WTC11 (cell line): ENCODE measurements at regions not wholly inside any gene's neighbourhood (a gene's known extent, or its start where the extent isn't known, plus 50 kb on each side); places are given as distances from the start of the nearest gene placed in this dataset.
A peak's percentile ranks its signal among the peaks of the same experiment; 100 is the strongest.
"Not testable (repeated sequence)": the region's sequence is repeated elsewhere in the genome, so short reads cannot be mapped to it uniquely, and the experiment has no call there.

ENCODE experiments used
- ATAC-seq: fragments of 200-7000 bp; cut with Tn5 transposase; 2 replicates; pipeline ENCODE4 v1.10.0; 2021; ENCODE audit warnings: mild to moderate bottlenecking, moderate library complexity
- CTCF ChIA-PET: fragments of 300-600 bp; sonication (Branson Sonifier 250); formaldehyde crosslinking; loops from one replicate; lab custom pipeline; 2021; ENCODE audit warnings: antibody characterized with exemption; lab: Charles Lee
- POLR2A ChIA-PET: fragments of 350-600 bp; sonication (Branson Sonifier 250); formaldehyde crosslinking; loops from one replicate; lab custom pipeline; 2021; ENCODE audit warnings: antibody characterized with exemption; lab: Charles Lee
- DNase-seq: peaks from one replicate; pipeline ENCODE4 v3.0.0; 2021; ENCODE audit warnings: low spot score
- H3K27ac Mint-ChIP-seq: 2 replicates; pipeline ENCODE4 v1.8.0; 2021; ENCODE audit warnings: mixed read lengths
- H3K27me3 Mint-ChIP-seq: 2 replicates; pipeline ENCODE4 v1.8.0; 2021; ENCODE audit warnings: low read depth, mild to moderate bottlenecking, moderate library complexity, mixed read lengths
- H3K36me3 Mint-ChIP-seq: 2 replicates; pipeline ENCODE4 v1.8.0; 2021; ENCODE audit warnings: mixed read lengths
- H3K4me1 Mint-ChIP-seq: 2 replicates; pipeline ENCODE4 v1.8.0; 2022; ENCODE audit warnings: mixed read lengths
- H3K4me3 Mint-ChIP-seq: 2 replicates; pipeline ENCODE4 v1.8.0; 2021; ENCODE audit warnings: mild to moderate bottlenecking, moderate library complexity, mixed read lengths
- H3K9me3 Mint-ChIP-seq: 2 replicates; pipeline ENCODE4 v1.8.0; 2021; ENCODE audit warnings: mixed read lengths
- CBFB ChIP-seq: sonication (generic); formaldehyde crosslinking; IDR thresholded peaks from 2 replicates; pipeline ENCODE4 v1.8.1; 2022; ENCODE audit warnings: mild to moderate bottlenecking, low read depth, missing genetic modification reagents
- FOXJ3 ChIP-seq: sonication (generic); formaldehyde crosslinking; IDR thresholded peaks from 2 replicates; pipeline ENCODE4 v1.9.0; 2021; ENCODE audit warnings: missing genetic modification reagents, mild to moderate bottlenecking, borderline replicate concordance
- FOXK1 ChIP-seq: sonication (generic); formaldehyde crosslinking; IDR thresholded peaks from 2 replicates; pipeline ENCODE4 v1.8.0; 2022; ENCODE audit warnings: mild to moderate bottlenecking, moderate library complexity, missing genetic modification reagents
- FOXP1 ChIP-seq: sonication (generic); formaldehyde crosslinking; IDR thresholded peaks from 2 replicates; pipeline ENCODE4 v1.8.0; 2022; ENCODE audit warnings: missing genetic modification reagents, mild to moderate bottlenecking, moderate library complexity, borderline replicate concordance
- HMGXB4 ChIP-seq: sonication (generic); formaldehyde crosslinking; IDR thresholded peaks from 2 replicates; pipeline ENCODE4 v1.8.1; 2023; ENCODE audit warnings: mild to moderate bottlenecking, moderate library complexity, missing genetic modification reagents
- IRF1 ChIP-seq: sonication (generic); formaldehyde crosslinking; IDR thresholded peaks from 2 replicates; pipeline ENCODE4 v1.8.0; 2023; ENCODE audit warnings: missing genetic modification reagents
- NFATC4 ChIP-seq: fragments of 250-450 bp; sonication (Bioruptor Pico); IDR thresholded peaks from 2 replicates; pipeline ENCODE4 v1.9.0; 2021; ENCODE audit warnings: mild to moderate bottlenecking
- NR1H2 ChIP-seq: sonication (generic); formaldehyde crosslinking; IDR thresholded peaks from 2 replicates; pipeline ENCODE4 v1.9.0; 2021; ENCODE audit warnings: mild to moderate bottlenecking, moderate library complexity, missing genetic modification reagents
- NR2C2 ChIP-seq: sonication (generic); formaldehyde crosslinking; IDR thresholded peaks from 2 replicates; pipeline ENCODE4 v1.8.0; 2022; ENCODE audit warnings: mild to moderate bottlenecking, missing genetic modification reagents
- NR3C1 ChIP-seq: sonication (generic); formaldehyde crosslinking; conservative IDR thresholded peaks from 2 replicates; pipeline ENCODE4 v1.8.1; 2023; ENCODE audit warnings: low read depth, mild to moderate bottlenecking, missing genetic modification reagents
- PRRX2 ChIP-seq: fragments of 250-450 bp; sonication (Bioruptor Pico); IDR thresholded peaks from 2 replicates; pipeline ENCODE4 v1.8.0; 2021; ENCODE audit warnings: mild to moderate bottlenecking
- RELA ChIP-seq: sonication (generic); formaldehyde crosslinking; IDR thresholded peaks from 2 replicates; pipeline ENCODE4 v1.8.1; 2022; ENCODE audit warnings: missing genetic modification reagents, mild to moderate bottlenecking, borderline replicate concordance
- SMAD3 ChIP-seq: sonication (generic); formaldehyde crosslinking; IDR thresholded peaks from 2 replicates; pipeline ENCODE4 v1.8.0; 2022; ENCODE audit warnings: missing genetic modification reagents, mild to moderate bottlenecking, borderline replicate concordance
- SOX15 ChIP-seq: fragments of 250-450 bp; sonication (Bioruptor Pico); IDR thresholded peaks from 2 replicates; pipeline ENCODE4 v1.9.0; 2021; ENCODE audit warnings: mild to moderate bottlenecking
- TEAD4 ChIP-seq: sonication (generic); formaldehyde crosslinking; IDR thresholded peaks from 2 replicates; pipeline ENCODE4 v1.8.0; 2022; ENCODE audit warnings: mild to moderate bottlenecking, missing genetic modification reagents
- ZNF219 ChIP-seq: sonication (generic); formaldehyde crosslinking; IDR thresholded peaks from 2 replicates; pipeline ENCODE4 v1.8.0; 2023; ENCODE audit warnings: missing genetic modification reagents, mild to moderate bottlenecking, borderline replicate concordance
- ZNF232 ChIP-seq: sonication (generic); formaldehyde crosslinking; IDR thresholded peaks from 2 replicates; pipeline ENCODE4 v1.8.0; 2022; ENCODE audit warnings: mild to moderate bottlenecking, missing genetic modification reagents
- TF ChIP-seq, protein P1 (sequence below): sonication (generic); formaldehyde crosslinking; IDR thresholded peaks from 2 replicates; pipeline ENCODE4 v1.8.0; 2022; ENCODE audit warnings: missing genetic modification reagents
- TF ChIP-seq, protein P2 (sequence below): sonication (generic); formaldehyde crosslinking; IDR thresholded peaks from 2 replicates; pipeline ENCODE4 v1.8.1; 2022; ENCODE audit warnings: low read depth, mild to moderate bottlenecking, moderate library complexity, missing genetic modification reagents, borderline replicate concordance

DNA sequence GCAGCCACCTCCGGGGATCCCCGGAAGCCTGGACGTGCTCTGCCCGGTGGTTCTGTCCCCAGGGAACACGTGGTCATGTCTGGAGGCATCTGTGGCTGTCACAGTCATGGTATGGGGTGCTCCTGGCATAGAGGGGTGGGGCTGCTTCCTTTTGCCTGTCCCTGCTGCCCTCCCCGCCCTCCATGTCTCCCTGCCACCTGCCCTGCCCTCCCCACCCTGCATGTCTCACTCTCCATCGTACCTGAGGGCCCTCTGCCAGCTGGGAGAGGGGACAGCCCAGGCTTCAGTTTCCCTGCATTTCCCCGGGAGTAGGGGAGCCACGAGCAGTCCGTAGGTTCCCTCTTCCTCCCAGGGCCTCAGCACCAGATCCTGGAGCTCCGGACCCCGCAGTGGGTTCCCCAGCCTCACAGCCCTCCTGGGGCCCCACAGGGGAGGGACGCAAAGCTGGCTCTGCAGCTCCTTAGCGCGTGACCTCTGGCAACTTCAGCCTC is 90.0 kb upstream of the CTDP1 start:
- ChIA-PET POLR2A (interaction anchor here (0.7 kb wide), 1 partner anchor 117 kb away, joined by 5 read pairs; no protein-coding TSS in a partner anchor), CTCF (interaction anchor here (0.5 to 0.6 kb wide), 2 partner anchors 38 to 70 kb away, joined by 3 to 5 read pairs; no protein-coding TSS in a partner anchor)
- Mint-ChIP-seq H3K9me3 (peaks cover 9% of the 10 kb centered on the region), H3K4me3 (no peak overlapping the region)
- TF ChIP-seq HMGXB4 (CRISPR knock-in tag) (no peak), CBFB (CRISPR knock-in tag) (no peak)
- TF ChIP-seq, all 79 proteins: peak for 0
- Mint-ChIP-seq H3K27ac (no peak overlapping the region), H3K36me3 (no peaks in the 10 kb centered on the region), H3K4me1 (peaks cover 10% of the 10 kb centered on the region), H3K27me3 (peaks cover 6% of the 10 kb centered on the region)
- ATAC-seq: no peak
- peak; percentile 7 for DNase-seq

DNA sequence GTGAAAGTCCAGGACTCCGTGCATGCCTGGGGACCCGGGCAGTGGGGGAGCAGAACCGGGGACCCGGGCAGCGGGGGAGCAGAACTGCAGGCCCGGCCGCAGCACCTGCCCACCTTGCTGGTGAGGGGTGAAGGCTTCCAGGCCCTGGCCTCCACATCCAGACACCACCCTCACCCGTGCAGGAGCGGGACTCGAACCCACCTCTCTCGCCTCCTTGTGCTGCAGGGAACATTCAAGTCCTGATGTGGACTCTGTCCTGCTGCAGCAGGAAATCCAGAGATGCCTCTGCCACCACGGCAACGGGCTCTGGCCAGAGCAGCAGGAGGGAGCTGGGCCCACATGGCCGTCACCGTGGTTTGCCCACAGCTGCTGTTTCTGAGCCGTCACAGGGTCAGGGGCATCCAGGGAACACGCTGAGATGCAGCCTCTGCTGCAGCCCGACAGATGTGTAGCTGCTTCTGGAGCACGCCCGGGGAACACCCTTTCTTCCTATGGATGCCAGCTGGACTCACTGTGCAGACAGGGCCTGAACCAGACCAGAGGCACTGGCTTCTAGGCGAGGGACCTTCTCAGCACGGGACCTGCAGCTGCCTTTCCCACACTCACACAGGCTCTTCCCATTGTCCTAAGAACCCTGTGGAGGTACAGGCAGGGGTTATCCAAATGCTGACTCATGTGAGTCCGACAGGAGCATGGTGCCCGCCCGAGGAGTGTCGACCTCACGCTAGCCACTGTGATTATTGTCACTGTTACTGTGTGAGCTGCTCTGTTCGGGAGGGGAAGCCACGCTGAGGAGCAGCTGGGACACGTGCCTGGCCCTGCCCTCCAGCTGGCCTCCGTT is 89.2 kb upstream of the CTDP1 start:
- Mint-ChIP-seq H3K27me3 (peaks cover 6% of the 10 kb centered on the region), H3K27ac (no peak overlapping the region), H3K36me3 (no peaks in the 10 kb centered on the region), H3K9me3 (peaks cover 9% of the 10 kb centered on the region), H3K4me1 (peaks cover 10% of the 10 kb centered on the region), H3K4me3 (no peak overlapping the region)
- ChIA-PET POLR2A (no interaction called here), CTCF (interaction anchor here (0.6 to 1.2 kb wide), 3 partner anchors 14 to 71 kb away, joined by 3 to 4 read pairs (median 3); no protein-coding TSS in a partner anchor)
- DNase-seq: no peak
- ATAC-seq: no peak
- no peak for TF ChIP-seq NR1H2
- no peak for TF ChIP-seq SMAD3 (CRISPR knock-in tag)
- no peak for TF ChIP-seq FOXJ3 (CRISPR knock-in tag)
- TF ChIP-seq RELA (CRISPR knock-in tag): no peak
- TF ChIP-seq NR2C2 (CRISPR knock-in tag): no peak
- no peak for TF ChIP-seq ZNF232
- TF ChIP-seq FOXK1 (CRISPR knock-in tag): no peak
- no peak for TF ChIP-seq NR3C1 (CRISPR knock-in tag)
- TF ChIP-seq PRRX2 (CRISPR knock-in tag): no peak
- TF ChIP-seq, protein P1, sequence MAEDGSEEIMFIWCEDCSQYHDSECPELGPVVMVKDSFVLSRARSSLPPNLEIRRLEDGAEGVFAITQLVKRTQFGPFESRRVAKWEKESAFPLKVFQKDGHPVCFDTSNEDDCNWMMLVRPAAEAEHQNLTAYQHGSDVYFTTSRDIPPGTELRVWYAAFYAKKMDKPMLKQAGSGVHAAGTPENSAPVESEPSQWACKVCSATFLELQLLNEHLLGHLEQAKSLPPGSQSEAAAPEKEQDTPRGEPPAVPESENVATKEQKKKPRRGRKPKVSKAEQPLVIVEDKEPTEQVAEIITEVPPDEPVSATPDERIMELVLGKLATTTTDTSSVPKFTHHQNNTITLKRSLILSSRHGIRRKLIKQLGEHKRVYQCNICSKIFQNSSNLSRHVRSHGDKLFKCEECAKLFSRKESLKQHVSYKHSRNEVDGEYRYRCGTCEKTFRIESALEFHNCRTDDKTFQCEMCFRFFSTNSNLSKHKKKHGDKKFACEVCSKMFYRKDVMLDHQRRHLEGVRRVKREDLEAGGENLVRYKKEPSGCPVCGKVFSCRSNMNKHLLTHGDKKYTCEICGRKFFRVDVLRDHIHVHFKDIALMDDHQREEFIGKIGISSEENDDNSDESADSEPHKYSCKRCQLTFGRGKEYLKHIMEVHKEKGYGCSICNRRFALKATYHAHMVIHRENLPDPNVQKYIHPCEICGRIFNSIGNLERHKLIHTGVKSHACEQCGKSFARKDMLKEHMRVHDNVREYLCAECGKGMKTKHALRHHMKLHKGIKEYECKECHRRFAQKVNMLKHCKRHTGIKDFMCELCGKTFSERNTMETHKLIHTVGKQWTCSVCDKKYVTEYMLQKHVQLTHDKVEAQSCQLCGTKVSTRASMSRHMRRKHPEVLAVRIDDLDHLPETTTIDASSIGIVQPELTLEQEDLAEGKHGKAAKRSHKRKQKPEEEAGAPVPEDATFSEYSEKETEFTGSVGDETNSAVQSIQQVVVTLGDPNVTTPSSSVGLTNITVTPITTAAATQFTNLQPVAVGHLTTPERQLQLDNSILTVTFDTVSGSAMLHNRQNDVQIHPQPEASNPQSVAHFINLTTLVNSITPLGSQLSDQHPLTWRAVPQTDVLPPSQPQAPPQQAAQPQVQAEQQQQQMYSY (CRISPR knock-in tag): no peak
- TF ChIP-seq, protein P2, sequence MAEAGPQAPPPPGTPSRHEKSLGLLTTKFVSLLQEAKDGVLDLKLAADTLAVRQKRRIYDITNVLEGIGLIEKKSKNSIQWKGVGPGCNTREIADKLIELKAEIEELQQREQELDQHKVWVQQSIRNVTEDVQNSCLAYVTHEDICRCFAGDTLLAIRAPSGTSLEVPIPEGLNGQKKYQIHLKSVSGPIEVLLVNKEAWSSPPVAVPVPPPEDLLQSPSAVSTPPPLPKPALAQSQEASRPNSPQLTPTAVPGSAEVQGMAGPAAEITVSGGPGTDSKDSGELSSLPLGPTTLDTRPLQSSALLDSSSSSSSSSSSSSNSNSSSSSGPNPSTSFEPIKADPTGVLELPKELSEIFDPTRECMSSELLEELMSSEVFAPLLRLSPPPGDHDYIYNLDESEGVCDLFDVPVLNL (CRISPR knock-in tag): no peak
- no peak for TF ChIP-seq IRF1

- TF ChIP-seq TEAD4 (CRISPR knock-in tag) (no peak), SOX15 (no peak), FOXK1 (CRISPR knock-in tag) (no peak), NFATC4 (CRISPR knock-in tag) (no peak), ZNF219 (CRISPR knock-in tag) (no peak), FOXP1 (CRISPR knock-in tag) (no peak), HMGXB4 (CRISPR knock-in tag) (no peak)
- ChIA-PET CTCF (interaction anchor here (1.2 kb wide), 2 partner anchors 15 to 46 kb away, joined by 3 to 4 read pairs; no protein-coding TSS in a partner anchor), POLR2A (no interaction called here)
- peaks cover 10% of the 10 kb centered on the region for H3K4me1 Mint-ChIP-seq
- no peak overlapping the region for H3K4me3 Mint-ChIP-seq
- peaks cover 6% of the 10 kb centered on the region for H3K27me3 Mint-ChIP-seq
- peaks cover 9% of the 10 kb centered on the region for H3K9me3 Mint-ChIP-seq
- DNase-seq (no peak), ATAC-seq (no peak)
- H3K27ac Mint-ChIP-seq: no peak overlapping the region
- H3K36me3 Mint-ChIP-seq: no peaks in the 10 kb centered on the region
These were observed 88.6 kb upstream of the CTDP1 start for GRCh38 chr18:79591032-79591308.

DNA sequence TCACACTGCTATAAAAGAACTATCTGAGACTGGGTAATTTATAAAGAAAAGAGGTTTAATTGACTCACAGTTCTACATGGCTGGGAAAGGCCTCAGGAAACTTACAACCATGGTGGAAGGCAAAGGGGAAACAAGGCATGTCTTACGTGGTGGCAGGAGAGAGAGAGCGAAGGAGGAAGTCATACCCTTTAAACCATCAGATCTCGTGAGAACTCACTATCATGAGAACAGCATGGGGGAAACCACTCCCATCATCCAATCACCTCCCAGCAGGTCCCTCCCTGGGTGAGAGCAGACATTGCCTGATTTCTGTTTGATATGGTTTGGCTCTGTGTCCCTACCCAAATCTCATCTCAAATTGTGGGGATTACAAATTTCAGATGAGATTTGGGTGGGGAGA is 86.9 kb upstream of the CTDP1 start:
- H3K36me3 Mint-ChIP-seq, H3K9me3 Mint-ChIP-seq, POLR2A ChIA-PET, H3K27ac Mint-ChIP-seq, H3K4me3 Mint-ChIP-seq, ATAC-seq, DNase-seq, H3K27me3 Mint-ChIP-seq, CTCF ChIA-PET, H3K4me1 Mint-ChIP-seq: not testable (repeated sequence)
